ENCODE measurements at regions not wholly inside any gene's neighbourhood (a gene's known extent, or its start where the extent isn't known, plus 50 kb on each side); places are given as distances from the start of the nearest gene placed in this dataset.

GRCh38 chr10:83880252-83880791, 259.0 kb upstream of the GHITM start:
- Histone ChIP-seq H3K9me2 (replicated peaks; ENCODE audit: insufficient read depth, low read length) (no peaks in the 10 kb centered on the region), H3K4me1 (ENCODE audit: low read length) (no peaks in the 10 kb centered on the region), H4K20me1 (ENCODE audit: insufficient read depth, low read length) (no peaks in the 10 kb centered on the region), H3K36me3 (replicated peaks; ENCODE audit: insufficient read depth, low read length) (no peaks in the 10 kb centered on the region), H3K9ac (ENCODE audit: low read length) (no peak overlapping the region), H2AFZ (ENCODE audit: low read length) (no peak overlapping the region), H3K27me3 (replicated peaks; ENCODE audit: insufficient read depth, low read length) (no peaks in the 10 kb centered on the region), H3K27ac (ENCODE audit: low read length) (no peak overlapping the region), H3K9me3 (replicated peaks; ENCODE audit: insufficient read depth, low read length) (no peaks in the 10 kb centered on the region), H3K79me2 (ENCODE audit: low read length) (no peaks in the 10 kb centered on the region), H3K4me3 (ENCODE audit: low read length) (no peak overlapping the region), H3F3A (ENCODE audit: insufficient read depth, low read length) (no peaks in the 10 kb centered on the region), H3K4me2 (ENCODE audit: low read depth, low read length) (no peak overlapping the region)
- no peak for DNase-seq
- TF ChIP-seq CTCF (IDR thresholded peaks at IDR 0.05; ENCODE audit: low read length) (no peak), EZH2 (optimal IDR thresholded peaks at IDR 0.05; ENCODE audit: low read depth, low read length) (no peak), EZH2phosphoT487 (IDR thresholded peaks at IDR 0.05; ENCODE audit: low read length) (no peak)

- Histone ChIP-seq H3K9ac (ENCODE audit: low read length) (no peak overlapping the region), H3K79me2 (ENCODE audit: low read length) (no peaks in the 10 kb centered on the region), H3K9me3 (replicated peaks; ENCODE audit: insufficient read depth, low read length) (no peaks in the 10 kb centered on the region), H3K4me1 (ENCODE audit: low read length) (no peaks in the 10 kb centered on the region), H3K36me3 (replicated peaks; ENCODE audit: insufficient read depth, low read length) (no peaks in the 10 kb centered on the region), H4K20me1 (ENCODE audit: insufficient read depth, low read length) (no peaks in the 10 kb centered on the region), H3K4me3 (ENCODE audit: low read length) (no peak overlapping the region), H3K4me2 (ENCODE audit: low read depth, low read length) (no peak overlapping the region), H3K27ac (ENCODE audit: low read length) (no peak overlapping the region), H3F3A (ENCODE audit: insufficient read depth, low read length) (no peaks in the 10 kb centered on the region), H3K9me2 (replicated peaks; ENCODE audit: insufficient read depth, low read length) (no peaks in the 10 kb centered on the region), H2AFZ (ENCODE audit: low read length) (no peak overlapping the region), H3K27me3 (replicated peaks; ENCODE audit: insufficient read depth, low read length) (no peaks in the 10 kb centered on the region)
- no peak for TF ChIP-seq CTCF (IDR thresholded peaks at IDR 0.05; ENCODE audit: low read length)
- no peak for TF ChIP-seq EZH2 (optimal IDR thresholded peaks at IDR 0.05; ENCODE audit: low read depth, low read length)
- no peak for TF ChIP-seq EZH2phosphoT487 (IDR thresholded peaks at IDR 0.05; ENCODE audit: low read length)
- no peak for DNase-seq
Observed at GRCh38 chr10:83881661-83882060, 257.6 kb upstream of the GHITM start.

GRCh38 chr10:83886871-83887270, 252.4 kb upstream of the GHITM start:
- Histone ChIP-seq H3K4me3 (ENCODE audit: low read length) (no peak overlapping the region), H3K27me3 (replicated peaks; ENCODE audit: insufficient read depth, low read length) (no peaks in the 10 kb centered on the region), H3K4me1 (ENCODE audit: low read length) (no peaks in the 10 kb centered on the region), H3K27ac (ENCODE audit: low read length) (no peak overlapping the region), H3K36me3 (replicated peaks; ENCODE audit: insufficient read depth, low read length) (no peaks in the 10 kb centered on the region), H3K9me3 (replicated peaks; ENCODE audit: insufficient read depth, low read length) (no peaks in the 10 kb centered on the region), H2AFZ (ENCODE audit: low read length) (no peak overlapping the region), H3K4me2 (ENCODE audit: low read depth, low read length) (no peak overlapping the region), H3K9me2 (replicated peaks; ENCODE audit: insufficient read depth, low read length) (no peaks in the 10 kb centered on the region), H4K20me1 (ENCODE audit: insufficient read depth, low read length) (no peaks in the 10 kb centered on the region), H3K9ac (ENCODE audit: low read length) (no peak overlapping the region), H3F3A (ENCODE audit: insufficient read depth, low read length) (no peaks in the 10 kb centered on the region), H3K79me2 (ENCODE audit: low read length) (no peaks in the 10 kb centered on the region)
- TF ChIP-seq EZH2 (optimal IDR thresholded peaks at IDR 0.05; ENCODE audit: low read depth, low read length) = no peak
- no peak for TF ChIP-seq EZH2phosphoT487 (IDR thresholded peaks at IDR 0.05; ENCODE audit: low read length)
- no peak for TF ChIP-seq CTCF (IDR thresholded peaks at IDR 0.05; ENCODE audit: low read length)
- no peak for DNase-seq

All from MM.1S (cell line).